Caco-2 (cell line): ENCODE measurements at regions not wholly inside any gene's neighbourhood (a gene's known extent, or its start where the extent isn't known, plus 50 kb on each side); places are given as distances from the start of the nearest gene placed in this dataset.

Experiments
- BruUV-seq: library from RNA; stranded (reverse); fragments of 400-500 nt; replicated peaks from 2 replicates; lab custom pipeline; 2021; lab: Mats Ljungman, UMichigan
- CTCF ChIA-PET: fragments of 300-600 bp; sonication (Branson Sonifier 250); formaldehyde crosslinking; loops from one replicate; lab custom pipeline; 2022; ENCODE audit warnings: antibody characterized with exemption; lab: Charles Lee
- POLR2A ChIA-PET: fragments of 300-600 bp; sonication (Branson Sonifier 250); formaldehyde crosslinking; loops from one replicate; lab custom pipeline; 2022; ENCODE audit warnings: antibody characterized with exemption; lab: Charles Lee
- DNase-seq, 2 experiments: peaks; one replicate each; pipeline versions ENCODE4 v3.0.0 to v3.0.0-alpha.2; 2020 to 2022
- H3K27me3 ChIP-seq: replicated peaks from 2 replicates; pipeline ENCODE4 v1.6.0; 2011; ENCODE audit warnings: low read length; ENCODE audit not compliant: control insufficient read depth, insufficient read depth
- H3K36me3 ChIP-seq: 2 replicates; pipeline ENCODE4 v1.5.1; 2011; ENCODE audit warnings: low read length; ENCODE audit not compliant: control insufficient read depth, insufficient read depth
- H3K4me1 ChIP-seq: fragments of 250-450 bp; sonication (Bioruptor Pico); 2 replicates; pipeline ENCODE4 v1.5.1; 2020; ENCODE audit warnings: mild to moderate bottlenecking
- H3K4me3 ChIP-seq: 2 replicates; pipeline ENCODE4 v1.5.1; 2011; ENCODE audit warnings: low read depth, mild to moderate bottlenecking, control low read depth, low read length
- H3K9me3 ChIP-seq: fragments of 250-450 bp; sonication (Bioruptor Pico); 2 replicates; pipeline ENCODE4 v1.5.1; 2020; ENCODE audit warnings: mild to moderate bottlenecking, moderate library complexity
- H3K27ac Mint-ChIP-seq: one replicate; pipeline ENCODE4 v1.8.0; 2022; ENCODE audit warnings: mixed read lengths; ENCODE audit not compliant: unreplicated experiment
- H3K27me3 Mint-ChIP-seq: one replicate; pipeline ENCODE4 v1.8.0; 2022; ENCODE audit warnings: mixed read lengths; ENCODE audit not compliant: insufficient read depth, unreplicated experiment
- H3K36me3 Mint-ChIP-seq: one replicate; pipeline ENCODE4 v1.8.0; 2022; ENCODE audit warnings: mild to moderate bottlenecking, mixed read lengths; ENCODE audit not compliant: insufficient read depth, unreplicated experiment
- H3K4me1 Mint-ChIP-seq: one replicate; pipeline ENCODE4 v1.8.0; 2022; ENCODE audit warnings: low read depth, mixed read lengths; ENCODE audit not compliant: unreplicated experiment
- H3K4me3 Mint-ChIP-seq: one replicate; pipeline ENCODE4 v1.8.0; 2022; ENCODE audit warnings: mild to moderate bottlenecking, moderate library complexity, mixed read lengths; ENCODE audit not compliant: unreplicated experiment
- H3K9me3 Mint-ChIP-seq: one replicate; pipeline ENCODE4 v1.8.0; 2022; ENCODE audit warnings: mixed read lengths; ENCODE audit not compliant: unreplicated experiment
- CTCF ChIP-seq, 2 experiments: fragments of 200-600 bp in 1 of 2; IDR thresholded peaks; 1 replicate in 1 of 2; 2 replicates in 1 of 2; pipeline versions ENCODE4 v1.5.1 to v1.8.0; 2011 to 2022; ENCODE audit warnings: antibody characterized with exemption in 1 of 2, control low read depth in 1 of 2, inconsistent platforms in 1 of 2, low read depth in 1 of 2, low read length in 1 of 2, mild to moderate bottlenecking in 1 of 2, moderate library complexity in 1 of 2; ENCODE audit not compliant: insufficient read depth in 1 of 2, severe bottlenecking in 1 of 2, unreplicated experiment in 1 of 2
- intact Hi-C: fragments of 100-400 bp; cut with micrococcal nuclease; formaldehyde crosslinking; loops from one replicate; pipeline ENCODE4 v1.10.0; 2022; ENCODE audit not compliant: unreplicated experiment

GRCh38 chr12:87793131-87793530 lies 236.1 kb downstream of the C12orf50 start:
- no peak overlapping the region for H3K4me3 ChIP-seq
- H3K9me3 ChIP-seq, result no peaks in the 10 kb centered on the region
- no peaks in the 10 kb centered on the region for H3K36me3 Mint-ChIP-seq
- BruUV-seq, result no TSS peak
- DNase-seq, result no peak
- no peaks in the 10 kb centered on the region for H3K4me1 ChIP-seq
- H3K27me3 Mint-ChIP-seq, result no peaks in the 10 kb centered on the region
- H3K4me3 Mint-ChIP-seq, result no peak overlapping the region
- CTCF ChIA-PET, result no interaction called here
- POLR2A ChIA-PET, result no interaction called here
- no peaks in the 10 kb centered on the region for H3K27me3 ChIP-seq
- intact Hi-C loops, result no loop called here
- no peaks in the 10 kb centered on the region for H3K36me3 ChIP-seq
- no peak overlapping the region for H3K27ac Mint-ChIP-seq
- H3K4me1 Mint-ChIP-seq, result no peaks in the 10 kb centered on the region
- no peak for TF ChIP-seq CTCF (IDR thresholded peaks at IDR 0.05; ENCODE audit: insufficient read depth in 1 of 2, low read depth in 1 of 2, low read length in 1 of 2, severe bottlenecking in 1 of 2, unreplicated experiment in 1 of 2)
- no peaks in the 10 kb centered on the region for H3K9me3 Mint-ChIP-seq

GRCh38 chr12:87784350-87784749 lies 244.9 kb downstream of the C12orf50 start:
- Mint-ChIP-seq H3K36me3 (peaks cover 5% of the 10 kb centered on the region), H3K4me3 (no peak overlapping the region), H3K4me1 (no peaks in the 10 kb centered on the region), H3K27ac (no peak overlapping the region), H3K9me3 (no peaks in the 10 kb centered on the region), H3K27me3 (peaks cover 4% of the 10 kb centered on the region)
- H3K27me3 ChIP-seq, result no peaks in the 10 kb centered on the region
- DNase-seq, result no peak
- intact Hi-C loops, result no loop called here
- H3K4me3 ChIP-seq, result no peak overlapping the region
- POLR2A ChIA-PET, result no interaction called here
- CTCF ChIA-PET, result no interaction called here
- TF ChIP-seq CTCF (IDR thresholded peaks at IDR 0.05; ENCODE audit: insufficient read depth in 1 of 2, low read depth in 1 of 2, low read length in 1 of 2, severe bottlenecking in 1 of 2, unreplicated experiment in 1 of 2), result no peak
- no TSS peak for BruUV-seq
- no peaks in the 10 kb centered on the region for H3K9me3 ChIP-seq
- no peaks in the 10 kb centered on the region for H3K36me3 ChIP-seq
- no peaks in the 10 kb centered on the region for H3K4me1 ChIP-seq

- Histone ChIP-seq H3K27me3 (no peaks in the 10 kb centered on the region), H3K4me1 (no peaks in the 10 kb centered on the region), H3K9me3 (no peaks in the 10 kb centered on the region), H3K36me3 (no peaks in the 10 kb centered on the region), H3K4me3 (no peak overlapping the region)
- H3K27ac Mint-ChIP-seq, result no peak overlapping the region
- intact Hi-C loops, result no loop called here
- H3K9me3 Mint-ChIP-seq, result no peaks in the 10 kb centered on the region
- no peaks in the 10 kb centered on the region for H3K4me1 Mint-ChIP-seq
- no TSS peak for BruUV-seq
- TF ChIP-seq CTCF (IDR thresholded peaks at IDR 0.05; ENCODE audit: insufficient read depth in 1 of 2, low read depth in 1 of 2, low read length in 1 of 2, severe bottlenecking in 1 of 2, unreplicated experiment in 1 of 2), result no peak
- CTCF ChIA-PET, result no interaction called here
- peaks cover 5% of the 10 kb centered on the region for H3K36me3 Mint-ChIP-seq
- POLR2A ChIA-PET, result no interaction called here
- peaks cover 4% of the 10 kb centered on the region for H3K27me3 Mint-ChIP-seq
- no peak for DNase-seq
- H3K4me3 Mint-ChIP-seq, result no peak overlapping the region
These were observed 245.7 kb downstream of the C12orf50 start for GRCh38 chr12:87783467-87783866.
